Type B pancreatic cell (in vitro differentiated cells): ENCODE measurements at regions not wholly inside any gene's neighbourhood (a gene's known extent, or its start where the extent isn't known, plus 50 kb on each side); places are given as distances from the start of the nearest gene placed in this dataset.

Experiments
- DNase-seq: peaks from one replicate; pipeline ENCODE4 v3.0.0; 2021; ENCODE audit warnings: mixed read lengths; ENCODE audit not compliant: unreplicated experiment; ENCODE audit errors: extremely low spot score
- H3K27ac Mint-ChIP-seq: 2 replicates; pipeline ENCODE4 v1.8.0; 2021; ENCODE audit warnings: mild to moderate bottlenecking, mixed read lengths
- H3K27me3 Mint-ChIP-seq: 2 replicates; pipeline ENCODE4 v1.8.0; 2021; ENCODE audit warnings: mixed read lengths
- H3K36me3 Mint-ChIP-seq: 2 replicates; pipeline ENCODE4 v1.8.0; 2021; ENCODE audit warnings: mixed read lengths
- H3K4me1 Mint-ChIP-seq: one replicate; pipeline ENCODE4 v1.8.0; 2021; ENCODE audit warnings: mixed read lengths; ENCODE audit not compliant: unreplicated experiment
- H3K4me3 Mint-ChIP-seq: 2 replicates; pipeline ENCODE4 v1.8.0; 2021; ENCODE audit warnings: mild to moderate bottlenecking, mixed read lengths
- H3K9me3 Mint-ChIP-seq: 2 replicates; pipeline ENCODE4 v1.8.0; 2021; ENCODE audit warnings: mixed read lengths
- CTCF ChIP-seq: fragments of 200-600 bp; sonication (generic); conservative IDR thresholded peaks from 2 replicates; pipeline ENCODE4 v1.5.0; 2021; ENCODE audit warnings: antibody characterized with exemption, mild to moderate bottlenecking

- peaks cover 6% of the 10 kb centered on the region for H3K9me3 Mint-ChIP-seq
- H3K4me3 Mint-ChIP-seq: peak overlapping the region; percentile 35
- H3K27ac Mint-ChIP-seq: peak overlapping the region; percentile 88
- DNase-seq: no peak
- peaks cover 40% of the 10 kb centered on the region for H3K4me1 Mint-ChIP-seq
- TF ChIP-seq CTCF: no peak
- H3K27me3 Mint-ChIP-seq: no peaks in the 10 kb centered on the region
- H3K36me3 Mint-ChIP-seq: no peaks in the 10 kb centered on the region
These were observed 131.9 kb downstream of the RASSF10 start for GRCh38 chr11:13140873-13141655.

- peak overlapping the region; percentile 30 for H3K27ac Mint-ChIP-seq
- H3K36me3 Mint-ChIP-seq: no peaks in the 10 kb centered on the region
These were observed 132.9 kb downstream of the RASSF10 start for GRCh38 chr11:13141731-13142709.

GRCh38 chr11:13143486-13144297 is 133.9 kb upstream of the BMAL1 start:
- no peaks in the 10 kb centered on the region for H3K36me3 Mint-ChIP-seq
- peak overlapping the region; percentile 80 for H3K27ac Mint-ChIP-seq
- H3K27me3 Mint-ChIP-seq: no peaks in the 10 kb centered on the region
- peaks cover 33% of the 10 kb centered on the region for H3K4me1 Mint-ChIP-seq
- peak overlapping the region; percentile 39 for H3K4me3 Mint-ChIP-seq
- no peak for DNase-seq
- TF ChIP-seq CTCF: no peak
- no peaks in the 10 kb centered on the region for H3K9me3 Mint-ChIP-seq

More at GRCh38 chr11:13141731-13142709, 132.9 kb downstream of the RASSF10 start:
- no peak for DNase-seq
- no peak for TF ChIP-seq CTCF
- H3K4me1 Mint-ChIP-seq: peaks cover 33% of the 10 kb centered on the region
- peaks cover 6% of the 10 kb centered on the region for H3K9me3 Mint-ChIP-seq
- H3K27me3 Mint-ChIP-seq: no peaks in the 10 kb centered on the region
- H3K4me3 Mint-ChIP-seq: no peak overlapping the region

GRCh38 chr11:13145461-13145860 is 132.1 kb upstream of the BMAL1 start:
- no peak for TF ChIP-seq CTCF
- H3K27me3 Mint-ChIP-seq: no peaks in the 10 kb centered on the region
- no peak overlapping the region for H3K27ac Mint-ChIP-seq
- no peak overlapping the region for H3K4me3 Mint-ChIP-seq
- H3K4me1 Mint-ChIP-seq: peaks cover 26% of the 10 kb centered on the region
- no peaks in the 10 kb centered on the region for H3K36me3 Mint-ChIP-seq
- no peaks in the 10 kb centered on the region for H3K9me3 Mint-ChIP-seq
- no peak for DNase-seq

- DNase-seq: no peak
- Mint-ChIP-seq H3K27me3 (peaks cover 4% of the 10 kb centered on the region), H3K27ac (no peak overlapping the region), H3K36me3 (no peaks in the 10 kb centered on the region), H3K9me3 (no peaks in the 10 kb centered on the region), H3K4me1 (no peaks in the 10 kb centered on the region), H3K4me3 (no peak overlapping the region)
- TF ChIP-seq CTCF: no peak
These were observed 127.6 kb upstream of the BMAL1 start for GRCh38 chr11:13149991-13150390.
